ENCODE measurements at regions not wholly inside any gene's neighbourhood (a gene's known extent, or its start where the extent isn't known, plus 50 kb on each side); places are given as distances from the start of the nearest gene placed in this dataset.
"Not testable (repeated sequence)": the region's sequence is repeated elsewhere in the genome, so short reads cannot be mapped to it uniquely, and the experiment has no call there.

DNA sequence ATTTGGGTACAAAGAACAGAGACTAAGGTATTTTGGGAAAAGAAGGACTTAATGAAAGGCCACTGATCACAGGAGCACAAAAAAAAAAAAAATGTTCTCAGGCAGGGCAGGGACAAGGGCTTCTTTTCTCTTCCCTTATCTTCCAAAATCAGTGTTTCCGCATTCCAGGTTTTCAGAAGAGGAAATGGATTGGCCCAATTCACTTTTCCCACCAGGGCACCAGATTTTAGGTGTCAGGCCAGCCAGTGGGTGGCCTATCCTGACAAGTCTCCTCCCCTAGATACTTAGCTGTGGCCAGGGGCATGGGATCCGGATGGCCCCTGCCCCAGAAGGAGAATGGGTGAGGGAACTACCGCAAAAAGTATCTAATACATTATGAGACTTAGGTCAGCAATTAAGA, 88.9 kb upstream of the WAC start:
- no peak for DNase-seq (ENCODE audit: low read depth in 3 of 3)

DNA sequence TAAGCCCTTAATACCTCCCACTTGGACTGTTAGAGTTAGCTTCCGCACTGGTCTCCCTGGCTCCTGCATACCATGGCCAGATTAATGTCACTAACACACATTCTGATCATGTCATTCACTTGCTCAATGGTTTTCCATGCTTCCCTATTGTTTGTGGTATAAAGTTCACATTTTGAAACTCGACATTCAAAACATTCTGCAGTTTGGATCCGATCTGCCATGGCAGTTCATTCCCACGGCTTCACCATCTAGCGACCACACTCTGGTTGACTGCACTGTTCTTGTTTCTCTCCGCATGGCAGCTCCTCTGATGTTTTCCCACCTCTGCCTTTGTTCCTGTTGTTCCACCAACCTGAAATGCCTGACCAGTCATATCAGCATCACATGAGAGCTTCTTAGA, 87.4 kb upstream of the WAC start:
- DNase-seq (ENCODE audit: low read depth in 3 of 3), result no peak

DNA sequence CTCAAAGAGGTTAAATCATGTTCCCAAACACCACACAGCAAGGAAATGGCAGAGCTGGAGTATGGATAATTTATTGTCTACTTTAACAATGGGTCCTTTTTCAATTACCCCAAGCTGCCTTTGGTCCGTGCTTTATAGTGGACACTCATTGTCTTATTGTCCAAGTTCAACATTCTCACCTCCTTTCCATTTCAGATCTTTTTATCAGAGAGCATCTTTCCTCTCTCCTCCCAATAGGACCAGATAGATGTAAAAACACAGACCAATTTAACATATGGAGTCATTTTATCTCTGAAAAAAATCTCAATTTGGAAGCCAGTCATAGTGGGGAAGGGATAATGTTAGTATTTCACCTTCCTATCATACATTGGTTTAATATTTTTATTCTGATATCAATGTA, 83.5 kb upstream of the WAC start:
- no peak for DNase-seq (ENCODE audit: low read depth in 3 of 3)

DNA sequence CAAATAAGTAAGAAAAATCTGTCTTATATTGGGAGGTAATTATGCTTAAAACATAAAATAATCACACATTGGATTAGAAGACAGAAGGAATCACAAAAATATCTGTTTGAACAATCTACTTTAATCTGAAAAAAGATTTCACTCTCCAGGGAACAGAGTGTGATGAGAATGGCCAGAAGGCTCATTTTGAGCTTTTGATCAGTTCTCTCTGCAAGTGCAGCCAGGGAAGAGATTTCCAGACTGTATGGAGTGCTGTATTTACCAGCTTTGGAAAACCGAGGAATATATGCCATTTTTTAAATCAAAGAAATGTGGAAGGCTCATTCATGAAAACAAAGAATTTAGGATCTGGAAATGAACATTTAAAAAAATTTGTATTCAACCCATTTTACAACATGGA, 83.0 kb upstream of the WAC start:
- DNase-seq (ENCODE audit: low read depth in 3 of 3), result no peak

DNA sequence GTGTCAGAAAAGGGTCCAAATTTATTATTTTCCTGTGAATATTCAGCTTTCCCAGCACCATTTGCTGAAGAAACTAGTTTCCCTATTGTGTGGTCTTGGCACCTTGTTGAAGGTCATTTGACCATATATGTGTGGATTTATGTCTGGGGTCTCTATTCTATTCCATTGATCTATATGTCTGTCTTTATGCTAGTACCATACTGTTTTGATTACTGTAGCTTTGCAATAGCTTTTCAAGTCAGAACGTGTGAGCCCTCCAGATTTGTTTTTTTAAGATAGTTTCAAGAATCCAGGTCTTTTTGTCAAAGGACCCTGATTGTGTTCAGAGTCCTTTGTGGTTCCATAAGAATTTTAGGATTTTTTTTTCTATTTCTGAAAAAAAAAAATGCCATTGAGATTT, 79.0 kb upstream of the WAC start:
- no peak for DNase-seq (ENCODE audit: low read depth in 3 of 3)

DNA sequence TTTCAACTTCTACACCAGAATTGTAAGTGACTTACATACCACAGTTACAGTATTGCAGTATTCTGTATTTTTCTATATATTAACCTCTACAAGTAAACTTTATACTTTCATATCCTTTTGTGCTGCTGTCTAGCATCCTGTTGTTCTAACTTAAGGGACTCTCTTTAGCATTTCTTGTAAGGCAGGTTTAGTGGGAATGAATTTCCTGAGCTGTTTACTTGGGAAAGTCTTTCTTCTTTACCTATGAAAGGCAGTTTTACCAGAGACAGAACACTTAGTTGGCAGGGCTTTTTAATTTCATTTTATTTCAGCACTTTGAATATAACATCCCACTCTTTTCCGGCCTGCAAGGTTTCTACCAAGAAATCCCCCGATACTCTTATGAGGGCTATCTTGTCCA, 75.8 kb upstream of the WAC start:
- no peak for DNase-seq (ENCODE audit: low read depth in 3 of 3)

DNA sequence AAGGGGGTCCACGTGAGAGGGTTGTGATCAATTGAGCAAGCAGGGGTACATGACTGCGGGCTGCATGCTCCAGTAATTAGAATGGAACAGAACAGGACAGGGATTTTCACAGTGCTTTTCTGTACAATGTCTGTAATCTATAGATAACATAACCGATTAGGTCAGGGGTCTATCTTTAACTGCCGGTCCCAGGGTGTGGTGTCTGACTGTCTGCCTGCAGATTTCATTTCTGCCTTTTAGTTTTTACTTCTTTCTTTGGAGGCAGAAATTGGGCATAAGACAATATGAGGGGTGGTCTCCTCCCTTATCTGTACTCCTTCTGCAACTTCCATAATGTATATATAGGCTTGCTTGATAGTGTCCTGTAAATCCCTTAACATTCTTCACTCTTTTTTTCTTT, 75.0 kb upstream of the WAC start:
- not testable (repeated sequence) for DNase-seq (ENCODE audit: low read depth in 3 of 3)

DNA sequence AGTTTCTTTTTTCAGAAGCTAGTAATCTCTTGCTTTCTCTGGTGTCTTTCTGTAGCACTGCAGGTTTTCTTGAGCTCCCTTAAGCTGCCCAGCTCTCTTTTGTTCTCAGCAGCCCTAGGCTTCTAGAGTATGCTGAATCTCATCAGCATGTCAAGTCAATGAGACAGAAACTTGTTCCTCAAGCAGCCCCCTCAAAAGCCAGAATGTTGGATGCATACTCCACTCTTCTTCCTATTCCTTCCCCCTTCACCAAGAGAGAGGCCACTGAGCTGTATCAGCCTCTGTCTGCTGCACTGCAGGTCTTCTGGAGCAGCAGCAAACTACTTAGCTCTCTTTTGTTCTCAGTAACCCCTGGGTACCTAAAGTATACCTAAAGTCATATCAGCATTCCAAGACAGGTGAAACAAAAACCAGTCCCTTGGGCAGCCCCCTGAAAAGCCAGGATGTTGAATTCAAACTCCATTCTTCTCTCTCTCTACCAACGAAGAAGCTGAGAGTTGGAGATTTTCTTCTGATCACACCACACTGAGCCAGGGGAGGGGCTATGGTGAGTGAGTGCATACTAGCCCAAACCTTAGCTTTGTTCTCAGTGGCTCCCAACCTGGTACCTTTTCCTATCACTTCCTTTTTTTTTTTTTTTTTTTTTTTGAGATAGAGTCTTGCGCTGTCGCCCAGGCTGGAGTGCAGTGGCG, 73.3 kb upstream of the WAC start:
- no peak for DNase-seq (ENCODE audit: low read depth in 3 of 3)

DNA sequence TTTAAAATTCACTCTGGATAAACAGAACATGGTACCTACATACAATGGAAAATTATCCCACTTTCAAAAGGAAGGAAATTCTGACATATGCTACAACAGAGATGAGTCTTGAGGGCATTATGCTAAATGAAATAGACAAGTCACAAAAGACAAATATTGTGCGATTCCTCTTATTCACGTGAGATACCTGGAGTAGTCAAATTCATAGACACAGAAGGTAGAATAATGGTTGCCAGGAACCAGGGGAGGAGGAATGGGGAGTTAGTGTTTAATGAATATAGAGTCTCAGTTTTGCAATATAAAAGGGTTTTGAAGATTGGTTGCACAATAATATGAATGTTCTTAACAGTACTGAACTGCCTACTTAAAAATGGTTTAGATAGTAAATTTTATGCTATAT, 69.8 kb upstream of the WAC start:
- no peak for DNase-seq (ENCODE audit: low read depth in 3 of 3)

DNA sequence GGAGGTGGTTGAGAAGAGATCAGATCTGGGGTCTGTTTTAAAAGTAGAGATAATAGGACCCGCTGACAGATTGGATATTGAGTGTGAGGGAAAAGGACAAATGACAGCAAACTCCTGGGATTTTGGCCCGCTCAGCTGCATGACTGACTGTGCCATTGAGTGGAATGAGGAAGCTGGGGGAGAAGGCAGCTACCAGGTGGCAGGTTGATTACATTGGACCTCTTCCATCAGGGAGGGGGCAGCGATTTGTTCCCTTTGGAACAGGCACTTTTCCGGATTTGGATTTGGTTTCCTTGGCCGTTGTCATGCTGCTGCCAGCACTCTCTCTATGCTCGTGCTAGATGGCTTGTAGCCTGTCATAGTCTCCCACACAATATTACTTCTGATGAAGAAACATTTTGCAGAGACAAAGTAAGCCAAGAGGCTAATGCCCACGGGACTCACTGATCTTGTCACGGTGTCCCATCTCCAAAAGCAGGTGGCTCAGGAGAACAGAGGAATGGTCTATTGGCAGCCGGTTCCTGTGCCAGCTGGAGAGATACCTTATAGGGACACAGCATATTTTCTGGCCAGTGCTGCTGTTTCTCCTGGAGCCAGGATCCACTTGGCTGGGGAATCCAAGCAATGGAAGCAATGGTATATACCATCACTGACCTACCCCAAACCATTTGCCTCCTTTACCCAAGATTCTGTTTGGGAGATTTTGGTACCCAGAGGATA, 69.1 kb upstream of the WAC start:
- DNase-seq (ENCODE audit: low read depth in 3 of 3), result no peak

DNA sequence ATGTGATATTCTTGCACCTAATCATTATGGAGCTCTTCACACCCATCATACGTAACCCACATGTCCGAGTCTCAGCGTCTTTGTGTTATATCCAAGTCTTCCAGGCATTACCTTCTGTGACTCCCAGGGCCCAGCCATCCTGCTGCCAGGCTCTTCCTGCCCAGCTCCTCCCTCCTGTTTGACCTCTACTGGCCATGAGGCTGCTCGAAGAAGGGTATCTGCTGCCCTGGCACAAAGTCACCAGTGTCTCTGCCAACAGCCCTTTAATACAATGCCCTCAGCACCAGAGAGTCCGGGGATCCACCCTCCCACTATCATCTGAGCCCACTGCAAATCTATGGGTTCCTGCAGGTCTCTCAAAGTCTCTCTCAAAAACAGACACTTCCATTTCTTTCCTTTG, 65.3 kb upstream of the WAC start:
- DNase-seq (ENCODE audit: low read depth in 3 of 3), result no peak

DNA sequence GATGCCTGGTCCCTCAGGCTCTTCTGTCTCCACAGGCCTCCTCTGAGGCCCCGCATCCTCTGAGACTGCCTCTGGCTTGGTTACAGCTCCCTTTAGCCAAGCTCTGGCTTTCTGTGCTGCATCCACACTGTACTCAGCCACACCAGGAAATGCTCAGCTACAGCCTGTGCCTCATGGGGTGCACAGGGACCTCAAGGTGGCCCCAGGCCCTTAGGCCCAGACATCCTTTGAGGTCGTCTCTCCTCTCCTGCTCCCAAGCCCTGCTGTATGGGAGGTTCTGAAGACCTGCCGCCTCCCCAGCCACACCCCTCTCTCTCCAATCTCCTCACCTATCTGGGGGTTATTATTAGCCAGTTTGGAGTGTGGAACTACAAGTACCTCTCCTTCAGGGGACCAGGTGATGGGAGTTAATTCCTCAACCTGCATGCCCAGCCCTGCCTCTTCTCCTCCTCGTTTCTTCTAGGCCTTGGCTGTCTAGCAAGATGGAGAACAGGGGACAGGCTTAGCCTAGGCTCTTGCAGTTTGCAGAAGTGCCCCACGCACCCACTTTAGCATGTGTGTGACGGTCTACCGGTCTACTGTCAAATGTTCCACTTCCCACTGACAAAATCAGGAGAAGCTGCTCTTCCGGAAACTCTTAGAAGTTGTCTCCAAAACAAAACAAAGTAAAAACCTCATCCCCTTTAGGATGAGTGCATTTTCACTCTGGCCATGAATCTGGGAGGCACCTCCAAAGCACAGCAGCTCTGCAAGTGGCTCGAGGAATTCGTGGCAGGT, 64.0 kb upstream of the WAC start:
- no peak for DNase-seq (ENCODE audit: low read depth in 3 of 3)

DNA sequence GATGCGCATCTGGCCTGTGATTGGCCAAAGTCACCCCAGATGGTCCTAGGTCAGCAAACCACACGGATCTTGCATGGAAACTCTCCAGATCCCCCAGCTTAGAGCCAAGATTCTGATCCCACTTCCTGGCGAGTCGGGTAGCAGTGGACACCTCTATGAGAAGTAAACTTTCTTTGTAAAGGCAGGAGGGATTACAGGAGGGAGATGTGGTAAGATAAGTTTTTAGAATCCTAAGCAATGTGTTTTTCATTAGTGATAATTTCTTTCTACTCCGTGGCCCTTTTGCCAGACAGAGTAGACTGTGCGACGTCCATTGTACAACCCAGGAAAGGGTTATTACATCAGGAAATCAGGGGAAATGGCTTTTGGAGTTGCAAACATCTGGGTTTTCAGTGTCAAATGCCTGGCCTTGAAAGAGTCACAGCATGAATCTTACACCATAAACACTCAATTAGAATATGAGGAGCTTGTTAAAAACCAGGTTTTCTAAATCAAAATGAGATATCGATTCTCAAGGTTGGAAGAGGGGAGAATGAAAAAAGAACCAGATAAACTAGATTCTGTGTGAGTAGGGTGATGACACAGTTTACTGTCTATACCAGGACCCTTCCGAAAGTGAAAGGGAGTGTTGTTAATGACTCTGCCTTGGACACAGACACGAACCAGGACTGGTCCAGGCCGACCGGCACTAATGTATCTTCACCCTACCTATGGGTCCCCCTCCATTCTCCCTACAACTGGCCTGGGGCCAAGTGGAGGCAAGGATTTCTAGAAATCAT, 61.9 kb upstream of the WAC start:
- DNase-seq (ENCODE audit: low read depth in 3 of 3), result no peak

DNA sequence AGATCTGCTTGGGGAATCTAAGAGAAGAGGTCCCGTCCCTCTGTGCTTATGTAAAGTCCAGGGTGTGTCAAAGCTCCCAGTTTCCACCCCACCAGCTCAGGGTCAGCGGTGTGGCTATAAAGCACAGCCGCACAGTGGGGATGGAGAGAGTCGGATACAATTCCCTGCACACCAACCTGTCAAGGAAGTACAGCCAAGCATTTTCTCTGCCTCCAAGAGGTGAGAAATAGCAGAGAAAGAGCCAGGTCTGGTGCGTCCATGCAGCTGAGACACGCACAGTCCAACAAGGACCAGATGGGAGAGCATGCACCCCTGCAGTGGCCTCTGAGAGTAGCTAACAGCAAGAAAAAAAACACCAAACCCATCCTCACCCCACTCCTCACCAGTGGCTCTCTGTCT, 61.3 kb upstream of the WAC start:
- DNase-seq (ENCODE audit: low read depth in 3 of 3), result no peak

DNA sequence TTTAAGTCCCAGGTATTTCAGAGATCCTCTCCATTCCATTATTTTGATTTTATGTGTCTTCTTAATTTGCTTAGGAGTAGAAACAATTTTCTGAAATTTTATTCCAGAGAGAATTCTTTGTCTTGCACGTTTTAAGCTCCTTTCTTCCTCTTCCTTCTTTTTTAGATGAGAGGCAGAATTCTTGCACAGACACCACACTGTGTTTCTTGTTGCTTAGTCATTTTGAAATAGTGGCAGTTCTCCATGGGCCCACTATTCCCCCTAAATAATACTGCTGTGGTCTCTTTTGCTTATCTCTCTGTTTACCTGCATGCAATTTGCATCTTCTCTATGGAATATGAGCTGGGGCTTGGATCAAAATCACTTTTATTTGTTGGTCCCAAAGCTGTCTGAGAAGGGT, 54.3 kb upstream of the WAC start:
- DNase-seq (ENCODE audit: low read depth in 3 of 3), result no peak

DNA sequence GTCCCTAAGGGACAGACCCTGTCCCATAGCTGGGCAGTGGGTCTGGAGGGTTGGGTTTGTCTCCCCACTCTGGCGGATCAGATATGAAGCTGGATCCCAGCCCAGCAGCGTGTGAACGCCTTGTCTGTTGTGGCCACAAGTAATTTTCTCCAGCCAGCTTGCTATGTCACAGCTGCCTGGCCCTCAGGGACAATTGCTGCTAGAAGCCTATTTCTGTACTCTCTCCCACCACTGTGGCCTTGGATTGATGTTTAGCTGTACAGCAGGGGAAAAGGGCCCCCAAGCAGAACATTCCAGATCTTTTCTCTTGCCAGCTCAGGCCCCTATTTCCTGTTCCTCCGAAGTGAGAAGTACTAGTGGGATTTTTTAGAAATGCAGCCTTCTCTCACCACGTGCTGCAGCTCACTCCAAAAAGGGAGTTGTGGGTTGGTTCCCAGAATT, 53.5 kb upstream of the WAC start:
- DNase-seq (ENCODE audit: low read depth in 3 of 3), result no peak

DNA sequence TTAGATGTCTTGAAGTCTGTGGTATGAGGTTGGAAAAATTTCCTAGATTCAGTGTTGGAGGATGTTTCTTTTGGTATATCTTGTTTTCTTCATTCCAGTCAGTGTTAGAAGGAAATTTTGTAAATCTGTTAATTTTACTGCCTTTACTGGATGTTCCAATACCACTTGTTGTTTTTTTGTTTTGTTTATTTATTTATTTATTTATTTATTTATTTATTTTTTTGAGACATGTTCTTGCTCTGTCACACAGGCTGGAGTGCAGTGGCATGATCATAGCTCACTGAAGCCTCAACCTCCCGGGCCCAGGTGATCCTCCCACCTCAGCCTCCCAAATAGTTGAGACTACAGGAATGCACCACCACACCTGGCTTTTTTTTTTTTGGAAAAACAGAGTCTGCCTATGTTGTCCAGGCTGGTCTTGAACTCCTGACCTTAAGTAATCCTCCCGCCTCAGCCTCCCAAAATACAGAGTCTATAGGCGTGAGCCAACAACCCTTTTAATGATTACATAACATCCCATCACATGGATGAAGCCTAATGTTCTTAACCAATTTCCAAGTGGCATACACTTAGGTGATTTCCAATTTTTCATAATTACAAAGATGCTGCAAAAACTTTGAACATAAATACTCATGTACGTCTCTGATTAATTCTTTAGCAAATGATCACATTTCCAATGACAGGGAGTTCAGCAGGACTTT, 52.8 kb upstream of the WAC start:
- no peak for DNase-seq (ENCODE audit: low read depth in 3 of 3)

DNA sequence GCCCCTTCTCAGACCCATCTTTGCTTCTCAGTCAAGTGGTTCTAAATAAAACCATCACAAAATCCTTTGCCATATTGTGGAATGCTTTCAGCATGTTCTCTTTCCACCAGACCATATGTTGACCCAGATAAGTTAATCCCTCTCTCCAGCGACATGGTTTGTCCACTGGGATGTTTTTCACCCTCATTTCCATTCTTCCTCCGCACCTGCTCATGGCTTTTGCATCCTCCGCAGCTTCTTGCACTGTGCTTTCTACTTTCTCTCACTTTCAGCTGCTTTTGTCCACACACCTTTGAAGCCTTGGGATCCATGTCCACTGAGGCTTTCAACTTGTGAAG, 52.3 kb upstream of the WAC start:
- DNase-seq (ENCODE audit: low read depth in 3 of 3), result no peak

DNA sequence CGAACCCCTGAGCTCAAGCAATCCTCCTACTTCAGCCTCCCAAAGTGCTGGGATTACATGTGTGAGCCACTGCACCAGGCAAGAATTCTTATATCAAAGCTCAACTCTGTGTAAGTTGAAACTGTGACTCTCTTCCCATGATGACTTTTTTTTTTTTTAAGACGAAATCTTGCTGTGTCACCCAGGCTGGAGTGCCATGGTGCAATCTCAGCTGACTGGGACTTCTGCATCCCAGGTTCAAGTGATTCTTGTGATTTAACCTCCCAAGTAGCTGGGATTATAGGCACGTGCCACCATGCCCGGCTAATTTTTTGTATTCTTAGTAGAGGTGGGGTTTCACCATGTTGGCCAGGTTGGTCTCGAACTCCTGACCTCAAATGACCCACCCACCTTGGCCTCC, 51.6 kb upstream of the WAC start:
- not testable (repeated sequence) for DNase-seq (ENCODE audit: low read depth in 3 of 3)

DNA sequence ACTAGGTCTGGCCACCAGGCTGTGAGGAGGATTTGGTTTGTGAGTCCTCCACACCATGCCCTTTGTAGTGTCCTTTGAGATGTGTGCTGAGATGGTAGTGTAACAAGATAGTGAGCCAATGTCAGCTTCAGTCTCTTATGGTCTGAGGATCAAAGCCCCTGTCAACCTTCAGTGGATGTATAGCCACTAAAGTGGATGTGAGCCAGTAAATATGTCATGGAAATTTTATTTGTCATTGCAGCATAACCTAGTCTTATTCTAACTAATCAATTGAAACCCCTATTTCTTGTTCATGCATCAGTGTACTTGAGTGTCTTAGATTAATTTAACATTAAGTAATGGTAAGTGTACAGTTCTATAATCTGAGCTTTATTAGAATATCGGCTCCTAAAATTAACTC, 51.0 kb upstream of the WAC start:
- DNase-seq (ENCODE audit: low read depth in 3 of 3), result no peak
